ENCODE measurements at regions not wholly inside any gene's neighbourhood (a gene's known extent, or its start where the extent isn't known, plus 50 kb on each side); places are given as distances from the start of the nearest gene placed in this dataset.
"Not testable (repeated sequence)": the region's sequence is repeated elsewhere in the genome, so short reads cannot be mapped to it uniquely, and the experiment has no call there.

DNA sequence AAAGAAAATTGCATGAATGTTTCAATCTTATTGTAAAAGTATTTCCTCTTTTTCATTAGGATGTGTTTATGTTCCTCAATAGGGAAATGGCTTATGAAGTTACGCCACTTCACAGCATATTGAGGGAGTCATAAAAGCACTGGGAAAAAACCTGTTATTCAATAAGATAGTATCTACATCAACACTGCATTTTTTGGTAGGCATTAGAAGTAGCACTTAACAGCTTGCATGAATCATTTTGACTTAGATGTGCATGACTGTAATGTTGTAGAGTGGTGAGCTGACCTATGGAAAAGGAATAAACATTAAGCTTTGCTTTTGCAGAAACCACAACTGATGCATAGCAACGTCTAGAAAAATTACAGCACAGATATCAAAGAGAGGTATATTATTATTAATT is 111.2 kb upstream of the GRXCR1 start:
- Mint-ChIP-seq H3K27ac (no peak overlapping the region), H3K9me3 (no peaks in the 10 kb centered on the region), H3K27me3 (no peaks in the 10 kb centered on the region), H3K4me3 (no peak overlapping the region), H3K36me3 (ENCODE audit: low read depth) (no peaks in the 10 kb centered on the region), H3K4me1 (no peaks in the 10 kb centered on the region)
- no peak for DNase-seq
- ChIA-PET POLR2A (no interaction called here), CTCF (no interaction called here)

DNA sequence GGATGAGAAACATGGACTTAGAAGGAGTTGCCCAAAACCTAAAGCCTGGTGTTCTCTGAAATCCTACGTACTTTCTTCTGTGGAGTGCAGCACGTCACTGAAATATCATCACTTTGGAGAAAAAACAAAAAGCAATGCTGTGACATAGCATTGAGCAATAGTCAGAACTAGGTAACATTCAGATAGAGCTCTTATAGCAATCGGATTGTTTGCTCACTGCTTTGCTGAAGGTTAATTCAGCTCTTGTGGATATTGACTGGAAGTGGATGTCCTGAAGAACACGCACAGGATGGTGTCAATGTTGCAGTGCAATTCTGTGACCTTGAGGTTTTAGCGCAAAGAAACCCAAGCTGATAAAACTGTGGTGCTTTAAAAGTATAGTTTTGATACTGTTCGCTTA is 114.2 kb upstream of the GRXCR1 start:
- no peaks in the 10 kb centered on the region for H3K9me3 Mint-ChIP-seq
- H3K27ac Mint-ChIP-seq: no peak overlapping the region
- H3K27me3 Mint-ChIP-seq: peaks cover 1% of the 10 kb centered on the region
- POLR2A ChIA-PET: no interaction called here
- DNase-seq: no peak
- no peaks in the 10 kb centered on the region for H3K4me1 Mint-ChIP-seq
- CTCF ChIA-PET: interaction anchor here (0.9 kb wide), 2 partner anchors 11 to 210 kb away, joined by 3 read pairs; no protein-coding TSS in a partner anchor
- no peaks in the 10 kb centered on the region for H3K36me3 Mint-ChIP-seq (ENCODE audit: low read depth)
- no peak overlapping the region for H3K4me3 Mint-ChIP-seq

GRCh38 chr4:42768125-42768748 is 111.3 kb upstream of the ATP8A1 start:
- H3K36me3 Mint-ChIP-seq (ENCODE audit: low read depth): no peaks in the 10 kb centered on the region
- H3K9me3 Mint-ChIP-seq: no peaks in the 10 kb centered on the region
- ChIA-PET POLR2A (no interaction called here), CTCF (interaction anchor here (0.9 to 1.4 kb wide), 7 partner anchors 10 to 201 kb away, joined by 3 to 13 read pairs (median 4); no protein-coding TSS in a partner anchor)
- no peak overlapping the region for H3K4me3 Mint-ChIP-seq
- peaks cover 3% of the 10 kb centered on the region for H3K27me3 Mint-ChIP-seq
- no peak overlapping the region for H3K27ac Mint-ChIP-seq
- no peaks in the 10 kb centered on the region for H3K4me1 Mint-ChIP-seq
- DNase-seq: no peak

DNA sequence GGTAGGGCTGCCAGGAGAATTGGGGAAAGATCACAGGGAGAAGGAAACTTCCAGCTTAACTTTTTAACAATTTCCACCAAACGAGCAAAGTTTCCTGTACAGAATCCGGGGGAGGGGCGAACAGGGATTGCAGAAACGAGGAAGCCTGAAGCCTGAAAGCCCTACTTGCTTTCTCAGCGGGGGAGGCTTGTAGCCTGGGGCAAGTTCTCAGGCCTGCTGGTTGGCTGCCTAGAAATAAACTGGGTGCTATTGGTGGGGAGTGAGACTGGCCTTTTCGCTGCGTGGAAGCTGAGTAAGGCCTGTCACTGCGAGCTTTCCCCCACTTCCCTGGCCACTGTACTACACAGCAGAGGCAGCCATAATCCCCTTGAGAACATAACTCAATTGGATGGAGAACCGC is 110.8 kb upstream of the ATP8A1 start:
- Mint-ChIP-seq H3K4me3 (no peak overlapping the region), H3K27me3 (peaks cover 3% of the 10 kb centered on the region), H3K27ac (no peak overlapping the region), H3K9me3 (no peaks in the 10 kb centered on the region), H3K36me3 (ENCODE audit: low read depth) (no peaks in the 10 kb centered on the region), H3K4me1 (no peaks in the 10 kb centered on the region)
- ChIA-PET CTCF (interaction anchor here (0.9 to 1.4 kb wide), 7 partner anchors 10 to 200 kb away, joined by 3 to 13 read pairs (median 4); no protein-coding TSS in a partner anchor), POLR2A (no interaction called here)
- DNase-seq: no peak

- Mint-ChIP-seq H3K4me1 (no peaks in the 10 kb centered on the region), H3K27me3 (peaks cover 2% of the 10 kb centered on the region), H3K36me3 (ENCODE audit: low read depth) (no peaks in the 10 kb centered on the region), H3K9me3 (no peaks in the 10 kb centered on the region), H3K27ac (no peak overlapping the region), H3K4me3 (no peak overlapping the region)
- ChIA-PET CTCF (no interaction called here), POLR2A (no interaction called here)
- DNase-seq: no peak
Measured at GRCh38 chr4:42761804-42762203, 104.9 kb upstream of the ATP8A1 start.

GRCh38 chr4:42754965-42755364 is 98.1 kb upstream of the ATP8A1 start:
- H3K4me1 Mint-ChIP-seq; H3K27me3 Mint-ChIP-seq; H3K27ac Mint-ChIP-seq; H3K9me3 Mint-ChIP-seq; POLR2A ChIA-PET; H3K4me3 Mint-ChIP-seq; H3K36me3 Mint-ChIP-seq (ENCODE audit: low read depth); CTCF ChIA-PET; DNase-seq: not testable (repeated sequence)

DNA sequence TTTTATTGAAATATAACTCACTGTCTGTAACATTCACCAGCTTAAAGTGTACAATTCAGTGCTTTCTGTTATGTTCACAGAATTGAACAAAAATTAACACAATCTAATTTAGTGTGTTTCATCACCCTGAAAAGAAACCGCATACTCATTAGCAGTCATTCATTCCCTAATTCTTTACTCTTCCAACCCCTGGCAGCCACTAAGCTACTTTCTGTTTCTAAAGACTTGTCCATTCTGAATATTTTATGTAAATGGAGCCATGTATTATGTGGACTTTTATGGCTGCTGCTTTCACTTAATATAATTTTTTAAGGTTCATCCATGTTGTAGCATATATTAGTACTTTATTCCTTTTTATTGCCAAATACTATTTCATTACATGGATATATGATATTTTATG is 94.7 kb upstream of the ATP8A1 start:
- H3K27me3 Mint-ChIP-seq: peaks cover 6% of the 10 kb centered on the region
- H3K27ac Mint-ChIP-seq: no peak overlapping the region
- H3K4me3 Mint-ChIP-seq: no peak overlapping the region
- no peaks in the 10 kb centered on the region for H3K4me1 Mint-ChIP-seq
- H3K36me3 Mint-ChIP-seq (ENCODE audit: low read depth): no peaks in the 10 kb centered on the region
- POLR2A ChIA-PET: no interaction called here
- DNase-seq: no peak
- CTCF ChIA-PET: interaction anchor here (1.9 kb wide), 1 partner anchor 16 kb away, joined by 6 read pairs; no protein-coding TSS in a partner anchor
- H3K9me3 Mint-ChIP-seq: no peaks in the 10 kb centered on the region

GRCh38 chr4:42750856-42751255 is 94.0 kb upstream of the ATP8A1 start:
- no peak for DNase-seq
- no peaks in the 10 kb centered on the region for H3K4me1 Mint-ChIP-seq
- H3K27ac Mint-ChIP-seq: no peak overlapping the region
- no peaks in the 10 kb centered on the region for H3K36me3 Mint-ChIP-seq (ENCODE audit: low read depth)
- H3K9me3 Mint-ChIP-seq: no peaks in the 10 kb centered on the region
- peaks cover 3% of the 10 kb centered on the region for H3K27me3 Mint-ChIP-seq
- no peak overlapping the region for H3K4me3 Mint-ChIP-seq
- ChIA-PET POLR2A (no interaction called here), CTCF (interaction anchor here (0.7 to 1.9 kb wide), 3 partner anchors 17 to 444 kb away, joined by 4 to 12 read pairs (median 6); no protein-coding TSS in a partner anchor)

DNA sequence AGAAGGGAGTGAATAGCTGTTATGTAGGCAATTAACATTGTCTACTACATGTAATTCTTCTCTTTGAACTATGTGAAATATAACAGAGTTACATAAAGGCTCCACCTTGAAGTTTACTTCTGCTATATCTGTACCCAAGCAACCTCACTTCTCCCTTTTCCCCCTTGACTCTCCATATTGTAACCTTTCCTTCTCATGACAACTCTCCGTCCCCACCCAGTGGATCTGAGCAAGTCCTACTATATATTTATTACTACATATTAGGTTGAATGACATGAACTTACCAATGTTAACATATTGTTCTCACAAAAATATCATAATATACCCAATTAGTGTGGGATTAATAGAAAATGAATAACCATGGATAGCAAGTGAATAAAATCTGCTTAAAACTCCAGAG is 93.2 kb upstream of the ATP8A1 start:
- Mint-ChIP-seq H3K4me3 (no peak overlapping the region), H3K27ac (no peak overlapping the region), H3K9me3 (peaks cover 3% of the 10 kb centered on the region), H3K27me3 (peaks cover 3% of the 10 kb centered on the region), H3K4me1 (no peaks in the 10 kb centered on the region), H3K36me3 (ENCODE audit: low read depth) (no peaks in the 10 kb centered on the region)
- ChIA-PET POLR2A (interaction anchor here (1.4 kb wide), 1 partner anchor 94 kb away, joined by 4 read pairs; the partner anchor contains the start of gene ATP8A1), CTCF (interaction anchor here (0.7 to 1.9 kb wide), 4 partner anchors 18 to 443 kb away, joined by 3 to 12 read pairs (median 5); no protein-coding TSS in a partner anchor)
- no peak for DNase-seq

DNA sequence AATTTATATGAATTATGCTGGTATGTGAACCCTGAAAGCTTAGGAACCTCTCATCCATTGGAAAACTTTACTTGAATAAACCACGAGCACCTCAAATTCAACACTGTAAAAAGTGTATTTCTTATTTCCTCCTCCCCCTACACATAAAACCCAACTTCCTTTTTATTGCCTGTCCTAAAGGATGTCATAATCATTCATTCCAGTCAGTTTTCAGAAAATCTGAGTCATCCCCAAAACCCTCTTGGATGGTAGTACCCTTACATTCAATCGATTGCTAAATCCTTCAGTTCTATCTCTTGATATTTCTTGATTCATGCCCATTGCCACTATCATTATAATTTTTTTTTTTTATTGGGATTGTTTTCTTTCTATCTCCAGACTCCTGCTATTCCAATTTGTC is 91.1 kb upstream of the ATP8A1 start:
- H3K9me3 Mint-ChIP-seq: peaks cover 3% of the 10 kb centered on the region
- no peak for DNase-seq
- no peak overlapping the region for H3K27ac Mint-ChIP-seq
- H3K27me3 Mint-ChIP-seq: peaks cover 3% of the 10 kb centered on the region
- no peak overlapping the region for H3K4me3 Mint-ChIP-seq
- ChIA-PET POLR2A (interaction anchor here (0.6 kb wide), 1 partner anchor 326 kb away, joined by 3 read pairs; no protein-coding TSS in a partner anchor), CTCF (interaction anchor here (1.3 kb wide), 1 partner anchor 179 kb away, joined by 4 read pairs; no protein-coding TSS in a partner anchor)
- H3K4me1 Mint-ChIP-seq: no peaks in the 10 kb centered on the region
- no peaks in the 10 kb centered on the region for H3K36me3 Mint-ChIP-seq (ENCODE audit: low read depth)

GRCh38 chr4:42736527-42737195 is 79.8 kb upstream of the ATP8A1 start:
- H3K27me3 Mint-ChIP-seq: peaks cover 2% of the 10 kb centered on the region
- ChIA-PET CTCF (no interaction called here), POLR2A (no interaction called here)
- H3K9me3 Mint-ChIP-seq: no peaks in the 10 kb centered on the region
- H3K4me1 Mint-ChIP-seq: no peaks in the 10 kb centered on the region
- no peaks in the 10 kb centered on the region for H3K36me3 Mint-ChIP-seq (ENCODE audit: low read depth)
- H3K4me3 Mint-ChIP-seq: no peak overlapping the region
- no peak for DNase-seq
- H3K27ac Mint-ChIP-seq: no peak overlapping the region

- H3K36me3 Mint-ChIP-seq (ENCODE audit: low read depth): no peaks in the 10 kb centered on the region
- H3K4me1 Mint-ChIP-seq: no peaks in the 10 kb centered on the region
- ChIA-PET POLR2A (no interaction called here), CTCF (no interaction called here)
- no peak overlapping the region for H3K27ac Mint-ChIP-seq
- H3K9me3 Mint-ChIP-seq: peaks cover 8% of the 10 kb centered on the region
- no peaks in the 10 kb centered on the region for H3K27me3 Mint-ChIP-seq
- H3K4me3 Mint-ChIP-seq: no peak overlapping the region
- no peak for DNase-seq
Measured at GRCh38 chr4:42733380-42733779, 76.5 kb upstream of the ATP8A1 start.

DNA sequence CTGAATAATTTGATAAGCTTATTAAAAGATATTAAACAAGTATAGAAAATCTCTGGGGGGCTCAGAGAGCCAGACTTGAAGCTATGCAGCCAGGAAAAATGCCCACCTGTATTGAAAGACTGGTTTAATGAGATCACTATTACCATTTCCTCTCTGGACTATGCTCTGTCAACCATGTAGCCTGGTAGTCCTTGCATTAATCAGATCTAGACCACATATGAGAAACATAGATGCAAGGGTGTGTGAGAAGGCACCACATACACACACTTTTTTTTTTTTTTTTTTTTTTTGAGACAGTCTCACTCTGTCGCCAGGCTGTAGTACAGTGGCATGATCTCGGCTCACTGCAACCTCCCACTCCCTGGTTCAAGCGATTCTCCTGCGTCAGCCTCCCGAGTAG is 75.9 kb upstream of the ATP8A1 start:
- H3K36me3 Mint-ChIP-seq (ENCODE audit: low read depth): no peaks in the 10 kb centered on the region

More for the DNA sequence above, 75.9 kb upstream of the ATP8A1 start:
- H3K27me3 Mint-ChIP-seq: no peaks in the 10 kb centered on the region
- CTCF ChIA-PET: no interaction called here
- POLR2A ChIA-PET: no interaction called here
- no peaks in the 10 kb centered on the region for H3K4me1 Mint-ChIP-seq
- H3K4me3 Mint-ChIP-seq: no peak overlapping the region
- no peak overlapping the region for H3K27ac Mint-ChIP-seq
- peaks cover 8% of the 10 kb centered on the region for H3K9me3 Mint-ChIP-seq
- no peak for DNase-seq

All from activated CD4-positive, alpha-beta memory T cell treated with anti-CD3 and anti-CD28 coated beads, Interleukin-2, amount 10 ng/mL, durations not matched to agents 7 days and 5 days (primary cell).